HFFc6 (cell line): ENCODE measurements at regions not wholly inside any gene's neighbourhood (a gene's known extent, or its start where the extent isn't known, plus 50 kb on each side); places are given as distances from the start of the nearest gene placed in this dataset.
A peak's percentile ranks its signal among the peaks of the same experiment; 100 is the strongest.

Experiments
- DNase-seq: peaks from one replicate; pipeline ENCODE4 v3.0.0-alpha.2; 2018
- H3K27ac Mint-ChIP-seq: 2 replicates; pipeline ENCODE4 v1.8.0; 2020; ENCODE audit warnings: mild to moderate bottlenecking, mixed read lengths
- H3K27me3 Mint-ChIP-seq: 2 replicates; pipeline ENCODE4 v1.8.0; 2021; ENCODE audit warnings: mild to moderate bottlenecking, moderate library complexity, mixed read lengths; ENCODE audit not compliant: insufficient read depth
- H3K36me3 Mint-ChIP-seq: 2 replicates; pipeline ENCODE4 v1.8.0; 2021; ENCODE audit warnings: low read depth, mixed read lengths
- H3K4me1 Mint-ChIP-seq: 2 replicates; pipeline ENCODE4 v1.8.0; 2020; ENCODE audit warnings: low read depth, mixed read lengths
- H3K4me3 Mint-ChIP-seq: 2 replicates; pipeline ENCODE4 v1.8.0; 2020; ENCODE audit warnings: mild to moderate bottlenecking, moderate library complexity, mixed read lengths
- H3K9me3 Mint-ChIP-seq: 2 replicates; pipeline ENCODE4 v1.8.0; 2020; ENCODE audit warnings: mild to moderate bottlenecking, mixed read lengths
- CTCF ChIP-seq: fragments of 200-600 bp; sonication (generic); IDR thresholded peaks from 2 replicates; pipeline ENCODE4 v1.5.0; 2021; ENCODE audit warnings: antibody characterized with exemption, mild to moderate bottlenecking

GRCh38 chr3:69675786-69676530 is 63.3 kb upstream of the MITF start:
- Mint-ChIP-seq H3K4me1 (no peaks in the 10 kb centered on the region), H3K4me3 (no peak overlapping the region), H3K27me3 (peaks cover 17% of the 10 kb centered on the region), H3K9me3 (no peaks in the 10 kb centered on the region), H3K27ac (no peak overlapping the region), H3K36me3 (no peaks in the 10 kb centered on the region)
- DNase-seq, result no peak
- TF ChIP-seq CTCF, result no peak

GRCh38 chr3:69674752-69675151 is 64.5 kb upstream of the MITF start:
- no peak for TF ChIP-seq CTCF
- Mint-ChIP-seq H3K27me3 (peaks cover 16% of the 10 kb centered on the region), H3K4me3 (no peak overlapping the region), H3K9me3 (no peaks in the 10 kb centered on the region), H3K4me1 (peaks cover under 1% of the 10 kb centered on the region; the same call in 1 of the 2 replicates), H3K36me3 (no peaks in the 10 kb centered on the region), H3K27ac (no peak overlapping the region)
- no peak for DNase-seq

GRCh38 chr3:69671082-69671952 is 67.9 kb upstream of the MITF start:
- Mint-ChIP-seq H3K4me1 (peaks cover 11% of the 10 kb centered on the region), H3K27ac (no peak overlapping the region), H3K4me3 (no peak overlapping the region), H3K9me3 (no peaks in the 10 kb centered on the region), H3K27me3 (peaks cover 7% of the 10 kb centered on the region), H3K36me3 (no peaks in the 10 kb centered on the region)
- peak; percentile 28 for DNase-seq
- TF ChIP-seq CTCF, result peak; percentile 87

GRCh38 chr3:69669070-69669469 is 70.2 kb upstream of the MITF start:
- H3K27me3 Mint-ChIP-seq, result peaks cover 6% of the 10 kb centered on the region
- TF ChIP-seq CTCF, result no peak
- peaks cover 11% of the 10 kb centered on the region for H3K4me1 Mint-ChIP-seq
- H3K4me3 Mint-ChIP-seq, result no peak overlapping the region
- H3K36me3 Mint-ChIP-seq, result no peaks in the 10 kb centered on the region
- no peaks in the 10 kb centered on the region for H3K9me3 Mint-ChIP-seq
- H3K27ac Mint-ChIP-seq, result no peak overlapping the region
- DNase-seq, result no peak

GRCh38 chr3:69665026-69665737 is 74.1 kb upstream of the MITF start:
- TF ChIP-seq CTCF, result no peak
- DNase-seq, result no peak
- H3K36me3 Mint-ChIP-seq, result no peaks in the 10 kb centered on the region
- H3K27ac Mint-ChIP-seq, result no peak overlapping the region
- peaks cover 11% of the 10 kb centered on the region for H3K4me1 Mint-ChIP-seq
- no peak overlapping the region for H3K4me3 Mint-ChIP-seq
- H3K9me3 Mint-ChIP-seq, result no peaks in the 10 kb centered on the region
- peaks cover 18% of the 10 kb centered on the region for H3K27me3 Mint-ChIP-seq
